Retina (tissue), 1 donor: ENCODE measurements at regions not wholly inside any gene's neighbourhood (a gene's known extent, or its start where the extent isn't known, plus 50 kb on each side); places are given as distances from the start of the nearest gene placed in this dataset.
"Not testable (repeated sequence)": the region's sequence is repeated elsewhere in the genome, so short reads cannot be mapped to it uniquely, and the experiment has no call there.

ENCODE experiments used
- DNase-seq: peaks from one replicate; pipeline ENCODE4 v3.0.0-alpha.2; 2016

DNA sequence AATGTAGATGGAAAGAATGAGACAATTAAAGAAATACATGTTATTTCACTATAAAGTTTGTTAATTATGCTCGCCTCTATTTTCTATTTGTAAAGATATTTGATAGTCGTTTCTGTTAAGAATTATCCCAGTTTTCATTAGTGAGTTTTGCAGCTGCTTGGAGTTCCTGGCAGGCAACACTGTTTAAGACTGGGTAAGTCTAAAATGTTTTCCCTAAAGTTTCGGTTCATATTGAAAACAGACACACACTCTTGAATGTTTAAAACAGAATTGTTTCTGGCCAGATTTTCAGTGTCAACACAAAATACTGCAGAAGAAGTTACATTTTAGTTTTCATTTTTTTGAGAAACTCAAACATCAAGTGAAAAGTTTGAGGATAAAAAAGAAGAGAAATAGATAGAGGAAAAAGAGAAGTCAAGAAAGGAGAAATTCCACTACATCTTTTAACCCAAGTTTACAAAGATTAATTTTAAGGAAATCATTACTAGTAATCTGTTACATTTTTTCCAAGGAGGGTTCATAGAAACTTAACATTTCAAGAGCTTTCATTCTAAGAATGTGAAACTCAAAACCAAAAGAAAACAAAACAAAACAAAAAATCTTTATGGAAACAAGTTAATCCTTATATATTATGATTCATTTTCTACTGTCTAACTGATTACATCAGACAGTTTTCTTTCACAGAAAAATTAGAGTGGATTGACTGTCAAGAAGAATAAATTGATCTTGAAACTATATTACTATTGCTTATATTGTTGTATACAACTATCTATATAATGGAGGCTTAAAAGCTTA, 305.5 kb downstream of the FAT4 start:
- no peak for DNase-seq

DNA sequence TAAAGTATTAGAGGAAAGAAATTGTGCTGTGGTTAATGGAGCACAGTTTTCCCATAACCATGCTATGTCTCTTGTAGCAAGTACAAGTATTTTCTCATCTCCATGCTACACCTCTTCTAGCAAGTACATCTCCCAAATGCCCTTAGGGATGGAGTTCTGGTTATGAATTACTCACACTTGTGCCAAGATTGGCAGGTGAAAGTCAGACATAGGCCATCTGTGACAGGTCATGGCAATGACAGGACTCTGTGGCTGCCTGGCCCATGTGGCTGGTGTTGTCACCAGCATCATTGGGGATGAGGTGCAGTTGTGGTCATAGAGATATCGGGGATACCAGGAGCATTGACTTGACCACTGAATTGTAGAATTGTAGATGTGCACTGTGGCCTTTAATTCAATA, 310.2 kb downstream of the FAT4 start:
- no peak for DNase-seq

DNA sequence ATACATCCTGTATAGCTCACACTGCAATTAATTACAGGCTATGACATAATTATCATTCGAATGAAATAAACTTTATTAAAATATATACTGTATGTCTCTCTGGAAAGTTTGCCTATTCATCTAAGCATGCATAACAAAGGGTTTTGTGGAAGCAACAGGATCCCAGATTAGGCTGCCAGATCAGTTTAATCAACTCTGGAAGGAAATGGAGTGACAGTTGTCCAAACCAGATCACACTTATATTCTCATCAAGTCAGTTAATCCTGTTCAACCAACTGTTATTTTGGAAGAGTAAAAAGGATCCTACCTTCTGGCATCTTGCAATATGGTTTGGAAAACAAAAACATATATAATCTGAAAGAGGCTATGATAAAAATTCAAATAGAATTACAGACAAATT, 312.2 kb downstream of the FAT4 start:
- DNase-seq: no peak

DNA sequence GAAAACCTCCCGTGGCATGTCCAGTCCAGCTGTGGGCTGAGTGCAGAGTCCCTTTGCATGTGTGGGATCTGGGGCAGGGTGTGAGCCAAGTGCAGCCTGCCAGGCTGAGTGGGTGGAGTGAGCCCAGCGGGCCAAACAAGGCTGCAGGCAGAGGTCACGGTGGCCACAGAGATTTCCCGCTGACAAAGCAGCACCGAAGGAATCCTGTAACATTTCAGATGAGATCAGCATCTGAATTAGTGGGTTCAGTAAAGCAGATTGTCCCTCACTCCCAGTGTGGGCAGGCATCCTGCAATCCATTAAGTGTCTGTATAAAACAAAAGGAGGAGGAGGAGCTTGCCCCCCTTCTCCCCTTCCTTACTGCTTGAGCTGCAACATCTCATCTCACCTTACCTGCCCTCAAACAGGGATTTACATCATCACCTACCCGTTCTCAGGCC, 324.4 kb downstream of the FAT4 start:
- DNase-seq: peak; percentile 67

DNA sequence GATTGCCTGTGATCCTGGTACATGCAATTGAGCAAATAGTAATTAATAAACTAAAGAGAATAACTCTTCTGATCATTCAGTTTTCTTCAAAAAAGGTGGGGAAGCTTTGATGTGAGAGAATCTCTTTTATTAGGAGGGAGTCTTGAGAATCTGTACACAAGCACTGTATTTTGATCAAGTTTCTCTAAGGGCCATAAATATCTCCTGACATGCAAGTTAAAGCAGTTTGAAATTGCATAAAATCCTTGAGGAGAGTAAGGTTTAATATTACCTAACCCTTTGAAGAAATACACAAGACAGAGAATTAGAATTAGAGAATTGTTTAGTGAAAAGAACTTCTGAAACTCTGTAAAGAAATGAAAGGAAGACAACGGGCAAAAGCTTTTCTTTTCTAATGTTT, 326.9 kb downstream of the FAT4 start:
- DNase-seq: no peak

DNA sequence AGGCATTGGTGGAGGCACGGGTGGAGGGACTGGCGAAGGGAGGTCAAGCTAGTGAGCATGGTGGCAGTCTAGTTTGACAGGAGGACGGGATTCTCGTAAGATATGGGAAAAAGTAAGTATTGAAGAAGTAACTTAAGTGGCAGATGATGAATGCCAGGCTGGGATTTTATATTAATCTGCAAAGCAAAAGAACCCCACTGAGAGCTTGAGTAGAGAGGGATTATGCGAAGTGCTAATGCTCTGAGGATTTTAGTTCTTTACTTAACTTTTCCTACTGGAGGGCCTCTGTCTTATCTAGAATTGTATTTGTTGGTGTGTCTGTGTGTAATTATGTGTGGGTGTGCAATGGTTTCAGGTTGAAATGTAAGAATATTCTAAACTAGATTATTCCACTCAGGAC, 327.9 kb downstream of the FAT4 start:
- no peak for DNase-seq

DNA sequence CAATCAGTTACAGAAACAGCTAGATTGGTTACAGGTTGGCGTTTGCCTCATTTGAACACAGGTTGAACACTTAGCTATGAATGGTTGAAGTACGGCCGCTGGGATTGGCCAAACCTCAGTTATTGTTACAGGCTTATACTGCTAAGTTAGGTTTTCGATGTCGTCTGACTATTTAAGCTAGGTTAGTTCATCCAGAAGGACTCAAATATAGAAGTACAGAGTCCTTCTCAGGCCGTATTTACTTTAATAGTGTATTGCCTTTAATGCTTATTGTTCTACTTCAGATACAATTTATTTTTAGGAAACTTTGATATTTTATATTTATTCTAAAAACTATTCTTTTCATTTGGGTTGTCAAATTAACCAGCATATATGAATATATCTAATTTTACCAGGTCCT, 334.7 kb downstream of the FAT4 start:
- no peak for DNase-seq

DNA sequence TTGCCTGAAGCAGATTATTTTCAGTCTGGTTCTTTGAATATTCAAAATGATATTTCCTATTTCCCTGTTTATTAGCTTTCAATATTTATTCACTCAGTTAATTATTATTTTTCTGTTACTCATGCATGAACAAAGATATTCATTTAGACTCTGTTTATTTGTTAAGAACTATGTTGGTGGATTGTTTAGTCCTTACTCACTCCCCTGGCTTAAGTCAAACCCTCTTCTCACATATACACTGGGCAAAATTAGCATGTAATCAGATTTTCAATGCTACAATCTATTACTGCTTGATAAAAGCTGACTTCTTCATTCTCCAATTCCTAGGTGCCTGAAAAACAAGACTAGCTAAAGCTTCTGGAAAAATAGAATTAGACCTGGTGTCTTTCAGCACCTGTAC, 335.8 kb downstream of the FAT4 start:
- no peak for DNase-seq

DNA sequence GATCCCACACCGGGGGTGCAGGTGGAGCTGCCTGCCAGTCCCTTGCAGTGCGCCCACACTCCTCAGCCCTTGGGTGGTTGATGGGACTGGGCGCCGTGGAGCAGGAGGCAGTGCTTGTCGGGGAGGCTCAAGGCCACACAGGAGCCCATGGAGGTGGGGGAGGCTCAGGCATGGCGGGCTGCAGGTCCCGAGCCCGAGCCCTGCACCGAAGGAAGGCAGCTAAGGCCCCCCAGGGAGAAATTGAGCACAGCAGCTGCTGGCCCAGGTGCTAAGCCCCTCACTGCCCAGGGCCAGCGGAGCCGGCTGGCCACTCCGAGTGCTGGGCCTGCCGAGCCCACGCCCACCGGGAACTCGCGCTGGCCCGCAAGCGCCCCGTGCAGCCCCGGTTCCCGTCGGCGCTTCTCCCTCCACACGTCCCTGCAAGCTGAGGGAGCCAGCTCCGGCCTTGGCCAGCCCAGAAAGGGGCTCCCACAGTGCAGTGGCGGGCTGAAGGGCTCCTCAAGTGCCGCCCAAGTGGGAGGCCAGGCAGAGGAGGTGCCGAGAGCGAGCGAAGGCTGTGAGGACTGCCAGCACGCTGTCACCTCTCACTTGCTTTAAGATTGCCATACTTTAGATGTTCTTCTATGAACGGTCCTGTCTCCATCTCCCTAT, 337.1 kb downstream of the FAT4 start:
- not testable (repeated sequence) for DNase-seq

DNA sequence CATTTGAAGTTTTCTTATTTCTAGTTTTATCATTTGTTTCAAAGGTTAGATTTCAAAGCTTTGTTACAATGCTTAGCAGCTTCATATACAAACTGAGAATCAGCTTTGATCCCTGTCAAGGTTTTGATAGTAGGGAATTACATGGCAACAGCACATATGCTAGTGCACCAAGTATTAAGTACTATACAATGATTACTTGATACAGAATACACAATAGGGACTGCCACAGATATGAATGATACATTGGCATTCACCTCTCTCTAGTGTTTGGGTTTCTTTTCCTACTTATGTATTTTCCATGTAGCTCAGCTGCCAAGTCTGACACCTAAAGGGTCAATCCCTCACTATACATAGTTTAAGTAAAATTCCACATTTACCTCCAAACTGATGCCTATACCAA, 344.0 kb downstream of the FAT4 start:
- DNase-seq: no peak

DNA sequence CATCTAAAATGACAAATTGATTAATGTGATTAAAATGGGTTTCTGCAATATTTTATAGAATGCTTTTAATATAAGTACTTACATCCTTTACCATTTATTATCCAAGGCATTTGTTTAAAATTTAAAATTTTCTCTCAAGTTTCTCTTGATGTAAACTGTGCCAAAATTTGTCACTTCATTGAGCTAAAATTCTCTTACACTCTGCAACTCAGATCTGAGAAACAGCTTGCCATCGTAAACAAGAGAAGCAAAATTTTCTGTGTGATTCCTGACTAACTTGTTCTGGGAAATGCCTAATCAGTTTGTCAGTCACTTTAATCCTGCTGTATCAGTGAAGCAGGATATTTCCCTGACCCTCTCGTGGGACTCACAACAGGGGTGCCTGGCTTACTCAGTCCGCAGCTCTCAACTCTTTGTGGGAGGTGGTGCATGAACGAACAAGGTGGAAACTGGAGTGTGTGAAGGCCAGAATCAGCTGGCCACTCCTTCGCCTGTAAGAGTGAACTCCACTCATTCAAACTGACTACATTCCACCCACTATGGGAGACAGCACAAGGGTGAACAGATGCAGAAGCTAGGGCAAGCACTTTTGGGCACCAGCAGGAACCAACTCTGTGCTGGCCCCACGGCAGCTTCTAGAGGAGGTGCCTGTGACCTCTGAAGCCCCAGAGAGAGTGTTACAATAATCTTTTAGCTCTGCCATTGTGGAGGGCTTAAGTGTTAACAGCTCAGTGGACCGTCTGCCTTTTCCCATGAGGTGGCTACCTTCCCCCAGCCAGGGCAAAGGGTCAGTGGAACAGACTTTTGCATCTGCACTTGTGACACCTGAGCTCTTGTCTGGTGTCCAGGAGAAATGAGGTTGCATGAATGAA, 349.4 kb downstream of the FAT4 start:
- peak; percentile 17 for DNase-seq

DNA sequence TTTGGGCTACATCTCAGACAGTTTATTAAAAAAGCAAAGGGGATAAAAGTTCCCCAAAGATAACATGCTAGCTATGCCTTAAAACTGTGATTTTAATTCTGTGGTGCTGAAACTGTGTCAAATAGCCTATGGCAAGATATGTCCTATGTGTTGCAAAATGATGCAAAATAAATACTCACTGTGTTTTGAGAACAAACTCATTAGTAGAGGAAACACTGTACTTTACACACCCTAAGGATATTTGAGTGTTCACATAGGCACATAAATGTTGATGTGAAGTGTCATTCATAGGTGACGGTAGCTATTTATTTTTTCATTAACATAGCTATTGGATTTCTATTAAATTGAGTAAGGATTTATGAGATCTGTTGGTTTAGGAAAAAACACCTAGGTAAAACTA, 351.9 kb downstream of the FAT4 start:
- no peak for DNase-seq

DNA sequence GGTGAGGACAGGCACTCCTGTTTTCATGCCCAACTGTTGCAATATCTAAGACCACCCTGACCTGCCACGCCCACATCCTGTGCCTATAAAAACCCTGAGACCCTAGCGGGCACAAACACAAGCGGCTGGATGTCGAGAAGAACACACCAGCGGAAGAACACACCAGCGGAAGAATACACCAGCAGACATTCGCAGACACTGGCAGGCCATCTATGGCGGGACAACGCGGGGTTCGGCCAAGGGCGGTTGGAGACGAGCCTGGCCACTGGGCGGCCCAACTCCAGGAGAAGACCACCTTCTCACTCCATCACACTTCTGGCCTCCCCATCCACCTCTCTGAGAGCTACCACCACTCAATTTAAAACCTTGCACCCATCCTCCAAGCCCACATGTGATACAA, 361.4 kb downstream of the FAT4 start:
- no peak for DNase-seq

DNA sequence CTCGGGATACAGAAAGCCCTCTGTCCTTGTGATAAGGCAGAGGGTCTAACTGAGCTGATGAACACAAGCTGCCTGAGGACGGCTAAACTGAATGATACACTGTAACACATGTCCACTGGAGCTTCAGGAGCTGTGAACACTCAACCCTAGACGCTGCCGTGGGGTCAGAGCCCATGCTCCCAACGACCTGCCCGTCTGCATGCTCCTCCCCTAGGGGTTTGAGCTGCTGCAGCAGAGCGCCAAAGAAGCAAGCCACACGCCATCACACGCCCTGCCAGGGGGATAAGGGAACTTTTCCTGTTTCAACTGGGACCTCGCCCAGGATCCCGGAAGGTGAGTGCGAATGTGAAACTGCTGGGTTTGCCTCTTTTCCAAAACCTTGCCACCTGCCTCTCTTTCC, 361.8 kb downstream of the FAT4 start:
- no peak for DNase-seq

DNA sequence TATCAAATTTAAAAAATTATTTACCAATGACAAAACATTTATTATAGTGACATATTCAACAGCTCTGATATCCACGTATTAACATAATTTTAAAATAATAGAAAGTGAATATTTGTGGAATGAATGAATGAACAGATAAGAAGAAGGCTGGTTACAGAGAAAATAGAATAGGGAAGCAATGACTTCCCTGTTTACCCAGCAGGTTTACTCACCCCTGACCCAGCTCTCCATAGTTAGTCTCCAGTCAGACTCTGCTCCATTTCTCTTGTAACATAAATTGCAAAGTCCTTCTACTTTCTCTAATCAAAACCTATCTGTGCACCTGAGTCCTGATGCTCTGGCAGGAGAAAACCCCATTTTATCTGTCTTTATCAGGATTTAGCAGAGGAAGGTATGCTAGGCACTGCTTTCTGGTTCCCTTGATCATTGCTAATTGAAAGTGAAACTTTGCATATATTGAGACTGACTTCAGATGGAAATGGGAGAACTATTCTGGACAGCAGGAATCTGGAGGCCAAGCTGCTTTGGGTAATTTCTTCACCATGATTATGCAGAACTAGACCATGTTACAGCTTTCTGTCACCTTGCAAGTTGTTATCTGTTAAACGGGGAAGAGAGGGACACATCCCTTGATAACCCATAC, 363.0 kb downstream of the FAT4 start:
- no peak for DNase-seq

DNA sequence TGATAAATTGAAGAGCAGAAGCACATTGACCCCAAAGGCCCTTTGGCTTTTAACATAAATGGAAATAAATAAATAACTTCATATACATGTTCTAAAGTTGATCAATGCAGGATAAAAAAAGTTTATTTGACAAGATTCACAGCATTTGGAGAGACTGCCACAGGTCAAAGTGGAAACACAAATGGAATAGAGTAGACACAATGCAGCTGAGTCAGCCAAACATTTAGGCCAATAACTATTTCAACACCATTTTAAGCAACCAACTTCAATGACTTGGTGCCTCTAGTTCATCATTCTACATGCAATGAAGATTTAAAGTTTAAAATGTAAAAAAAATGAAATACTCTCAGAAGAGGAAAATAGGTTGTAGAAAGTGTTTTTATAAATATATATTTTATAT, 365.2 kb downstream of the FAT4 start:
- DNase-seq: no peak

DNA sequence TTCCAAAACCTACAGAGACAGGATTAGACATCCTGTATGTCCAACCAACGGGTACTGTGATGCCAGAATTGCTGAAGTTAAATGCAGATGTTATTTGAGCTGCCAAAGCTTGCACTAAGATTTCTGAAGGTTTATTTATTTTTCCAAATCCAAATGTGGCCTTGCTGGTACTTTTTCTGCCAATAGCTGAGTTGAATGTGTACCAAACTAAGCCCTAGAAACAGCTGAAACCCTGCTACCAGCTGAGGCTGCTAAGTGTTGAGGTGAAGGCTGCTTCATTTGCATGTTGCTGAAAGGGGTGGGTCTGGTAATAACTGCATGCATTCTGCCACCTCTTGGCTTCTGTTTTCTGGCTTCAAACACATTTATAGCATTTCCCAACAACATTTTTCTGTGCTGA, 366.5 kb downstream of the FAT4 start:
- no peak for DNase-seq

DNA sequence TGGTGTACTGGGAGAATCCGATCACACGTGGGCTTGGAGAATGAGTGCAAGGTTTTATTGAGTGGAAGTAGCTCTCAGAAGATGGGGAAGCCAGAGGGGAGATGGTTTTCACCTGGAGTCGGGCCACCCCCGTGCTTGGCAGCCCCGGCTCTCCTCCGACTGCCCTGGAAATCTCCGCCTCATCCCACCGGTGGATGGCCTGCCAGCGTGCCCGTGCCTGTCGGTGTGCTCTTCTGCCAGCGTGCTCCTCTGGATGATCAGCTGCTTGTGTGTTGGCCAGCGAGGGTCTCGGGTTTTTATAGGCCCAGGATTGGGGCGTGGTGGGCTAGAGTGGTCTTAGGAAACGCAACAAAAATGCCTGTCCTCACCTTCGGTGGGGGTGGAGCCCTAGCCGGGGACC, 368.0 kb downstream of the FAT4 start:
- DNase-seq: no peak

DNA sequence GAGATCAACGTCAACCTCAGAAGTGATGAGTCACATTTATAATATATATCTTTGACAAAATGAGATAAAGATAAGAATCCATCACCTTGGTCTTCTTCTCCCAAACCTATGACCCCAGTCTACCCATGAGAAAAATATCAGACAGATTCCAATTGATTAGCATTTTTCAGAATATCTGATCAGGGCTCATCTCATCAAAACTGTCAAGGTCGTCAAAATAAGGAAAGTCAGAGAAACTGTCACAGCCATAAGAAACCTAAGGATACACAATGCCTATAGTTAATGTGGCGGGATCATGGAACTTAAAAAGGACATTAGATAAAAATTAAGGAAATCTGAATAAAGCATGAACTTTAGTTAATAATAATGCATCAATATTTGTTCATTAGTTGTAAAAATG, 374.1 kb downstream of the FAT4 start:
- no peak for DNase-seq

DNA sequence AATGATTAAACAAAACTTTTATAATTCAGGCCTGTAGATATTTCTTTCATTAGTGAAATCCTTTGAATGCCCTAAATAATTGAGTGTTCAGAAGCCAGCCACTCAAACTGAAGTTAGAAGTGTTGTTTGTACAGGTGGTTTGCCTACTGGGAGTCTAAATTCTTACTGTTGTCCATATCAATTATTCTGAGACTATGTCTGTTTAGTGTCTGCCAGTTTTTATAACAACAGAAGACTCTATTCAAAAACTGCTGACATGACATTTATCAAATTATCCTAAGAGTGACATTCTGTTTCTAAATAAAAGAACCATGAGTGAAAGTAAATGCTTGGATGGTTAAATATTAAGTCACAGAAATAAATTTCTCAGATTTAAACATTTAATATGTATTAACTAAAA, 375.1 kb downstream of the FAT4 start:
- DNase-seq: no peak

DNA sequence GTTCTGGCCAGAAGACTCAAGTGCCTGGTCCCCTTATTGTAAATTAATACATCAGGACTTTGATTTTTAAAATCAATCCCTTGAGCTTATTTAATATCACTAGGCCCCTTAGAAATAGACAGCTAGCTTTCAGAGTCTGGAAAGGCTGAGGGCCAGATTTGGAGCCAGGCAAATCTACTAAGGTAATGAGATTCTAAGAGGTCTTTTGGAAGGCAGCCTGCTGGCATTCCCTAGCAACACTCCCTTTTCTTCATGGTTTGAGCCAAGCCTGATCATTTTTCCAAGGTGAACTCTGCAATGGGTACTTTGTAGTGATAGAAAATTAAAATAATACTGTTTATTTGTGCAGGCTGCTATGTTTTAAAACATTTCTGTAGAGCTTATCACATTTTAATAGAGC, 378.5 kb downstream of the FAT4 start:
- no peak for DNase-seq

DNA sequence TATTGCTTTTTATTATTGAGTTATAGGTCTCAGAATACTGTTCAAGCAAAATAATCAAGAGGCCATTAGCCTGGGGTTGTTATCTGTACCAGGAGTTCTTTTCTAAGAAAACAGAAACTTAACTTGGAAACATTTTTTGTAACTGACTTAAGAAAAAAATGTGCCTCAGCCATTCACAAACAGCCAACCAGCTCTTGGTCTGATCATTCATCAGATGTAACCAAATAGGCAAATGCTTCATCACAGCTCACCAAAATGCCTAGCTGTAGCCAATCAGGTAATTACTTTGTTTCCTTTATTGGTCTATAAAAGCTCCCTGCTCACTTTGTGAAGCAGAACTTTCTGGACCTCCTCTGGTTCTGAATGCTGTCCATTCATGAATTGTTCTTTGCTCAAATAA, 387.7 kb downstream of the FAT4 start:
- DNase-seq: no peak

DNA sequence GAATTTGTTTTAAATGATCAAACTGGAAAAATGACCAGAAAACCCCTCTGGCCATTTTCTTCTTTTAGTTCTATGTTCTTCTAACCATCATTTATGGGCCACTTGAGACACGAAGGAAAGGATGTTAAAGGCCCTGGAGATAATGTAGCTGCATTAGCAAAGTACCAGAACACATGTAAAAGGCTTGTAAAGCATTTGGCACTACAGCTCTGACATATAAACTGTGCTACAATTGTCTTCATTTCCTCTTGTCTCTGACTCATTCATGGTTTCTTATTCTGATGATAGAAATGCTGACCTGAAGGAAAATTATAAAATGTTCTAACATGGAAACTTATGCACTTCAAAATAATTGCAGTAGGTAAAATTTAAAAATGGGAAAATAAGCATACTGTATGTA, 388.7 kb downstream of the FAT4 start:
- DNase-seq: no peak
